HL-60 (cell line): ENCODE measurements at regions not wholly inside any gene's neighbourhood (a gene's known extent, or its start where the extent isn't known, plus 50 kb on each side); places are given as distances from the start of the nearest gene placed in this dataset.

Source experiments
- GABPA ChIP-seq: IDR thresholded peaks from 2 replicates; pipeline ENCODE4 v1.6.1; 2012; ENCODE audit warnings: low read depth
- POLR2AphosphoS5 ChIP-seq: IDR thresholded peaks from 2 replicates; pipeline ENCODE4 v1.6.1; 2012; ENCODE audit warnings: low read depth
- SPI1 ChIP-seq: IDR thresholded peaks from 2 replicates; pipeline ENCODE4 v1.6.1; 2012; ENCODE audit warnings: low read depth, mild to moderate bottlenecking, borderline replicate concordance
- TF ChIP-seq, protein P1 (sequence below): IDR thresholded peaks from one replicate; pipeline ENCODE4 v1.5.1; 2011; ENCODE audit warnings: low read length, control low read depth, inconsistent platforms; ENCODE audit not compliant: insufficient read depth
- TF ChIP-seq, protein P2 (sequence below): IDR thresholded peaks from 2 replicates; pipeline ENCODE4 v1.6.1; 2012; ENCODE audit warnings: low read depth; ENCODE audit not compliant: insufficient replicate concordance

DNA sequence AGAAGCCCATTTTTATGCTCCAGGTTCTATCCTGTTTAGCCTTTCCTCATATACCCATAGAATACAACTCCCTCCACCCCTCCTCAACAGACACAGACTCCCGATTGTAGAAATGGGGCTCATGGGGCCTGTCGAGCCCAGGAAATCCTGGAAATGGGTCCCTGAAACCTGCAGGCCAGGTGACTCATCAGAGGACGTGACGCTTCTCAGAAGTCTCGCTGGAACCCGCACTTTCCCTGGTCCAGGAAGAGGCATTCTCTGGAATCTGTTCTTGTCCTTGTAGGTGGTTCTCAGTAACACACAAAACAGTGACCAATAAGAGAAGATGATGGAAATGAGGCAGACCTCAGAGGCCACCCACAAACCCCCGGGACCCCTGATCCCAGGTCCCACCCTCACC lies 244.8 kb upstream of the PPP2R2D start:
- no peak for TF ChIP-seq GABPA
- TF ChIP-seq, protein P1, sequence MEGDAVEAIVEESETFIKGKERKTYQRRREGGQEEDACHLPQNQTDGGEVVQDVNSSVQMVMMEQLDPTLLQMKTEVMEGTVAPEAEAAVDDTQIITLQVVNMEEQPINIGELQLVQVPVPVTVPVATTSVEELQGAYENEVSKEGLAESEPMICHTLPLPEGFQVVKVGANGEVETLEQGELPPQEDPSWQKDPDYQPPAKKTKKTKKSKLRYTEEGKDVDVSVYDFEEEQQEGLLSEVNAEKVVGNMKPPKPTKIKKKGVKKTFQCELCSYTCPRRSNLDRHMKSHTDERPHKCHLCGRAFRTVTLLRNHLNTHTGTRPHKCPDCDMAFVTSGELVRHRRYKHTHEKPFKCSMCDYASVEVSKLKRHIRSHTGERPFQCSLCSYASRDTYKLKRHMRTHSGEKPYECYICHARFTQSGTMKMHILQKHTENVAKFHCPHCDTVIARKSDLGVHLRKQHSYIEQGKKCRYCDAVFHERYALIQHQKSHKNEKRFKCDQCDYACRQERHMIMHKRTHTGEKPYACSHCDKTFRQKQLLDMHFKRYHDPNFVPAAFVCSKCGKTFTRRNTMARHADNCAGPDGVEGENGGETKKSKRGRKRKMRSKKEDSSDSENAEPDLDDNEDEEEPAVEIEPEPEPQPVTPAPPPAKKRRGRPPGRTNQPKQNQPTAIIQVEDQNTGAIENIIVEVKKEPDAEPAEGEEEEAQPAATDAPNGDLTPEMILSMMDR, result no peak
- TF ChIP-seq POLR2AphosphoS5, result no peak
- TF ChIP-seq, protein P2, sequence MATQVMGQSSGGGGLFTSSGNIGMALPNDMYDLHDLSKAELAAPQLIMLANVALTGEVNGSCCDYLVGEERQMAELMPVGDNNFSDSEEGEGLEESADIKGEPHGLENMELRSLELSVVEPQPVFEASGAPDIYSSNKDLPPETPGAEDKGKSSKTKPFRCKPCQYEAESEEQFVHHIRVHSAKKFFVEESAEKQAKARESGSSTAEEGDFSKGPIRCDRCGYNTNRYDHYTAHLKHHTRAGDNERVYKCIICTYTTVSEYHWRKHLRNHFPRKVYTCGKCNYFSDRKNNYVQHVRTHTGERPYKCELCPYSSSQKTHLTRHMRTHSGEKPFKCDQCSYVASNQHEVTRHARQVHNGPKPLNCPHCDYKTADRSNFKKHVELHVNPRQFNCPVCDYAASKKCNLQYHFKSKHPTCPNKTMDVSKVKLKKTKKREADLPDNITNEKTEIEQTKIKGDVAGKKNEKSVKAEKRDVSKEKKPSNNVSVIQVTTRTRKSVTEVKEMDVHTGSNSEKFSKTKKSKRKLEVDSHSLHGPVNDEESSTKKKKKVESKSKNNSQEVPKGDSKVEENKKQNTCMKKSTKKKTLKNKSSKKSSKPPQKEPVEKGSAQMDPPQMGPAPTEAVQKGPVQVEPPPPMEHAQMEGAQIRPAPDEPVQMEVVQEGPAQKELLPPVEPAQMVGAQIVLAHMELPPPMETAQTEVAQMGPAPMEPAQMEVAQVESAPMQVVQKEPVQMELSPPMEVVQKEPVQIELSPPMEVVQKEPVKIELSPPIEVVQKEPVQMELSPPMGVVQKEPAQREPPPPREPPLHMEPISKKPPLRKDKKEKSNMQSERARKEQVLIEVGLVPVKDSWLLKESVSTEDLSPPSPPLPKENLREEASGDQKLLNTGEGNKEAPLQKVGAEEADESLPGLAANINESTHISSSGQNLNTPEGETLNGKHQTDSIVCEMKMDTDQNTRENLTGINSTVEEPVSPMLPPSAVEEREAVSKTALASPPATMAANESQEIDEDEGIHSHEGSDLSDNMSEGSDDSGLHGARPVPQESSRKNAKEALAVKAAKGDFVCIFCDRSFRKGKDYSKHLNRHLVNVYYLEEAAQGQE, result no peak
- no peak for TF ChIP-seq SPI1
